NCI-H2171 (cell line): ENCODE measurements at regions not wholly inside any gene's neighbourhood (a gene's known extent, or its start where the extent isn't known, plus 50 kb on each side); places are given as distances from the start of the nearest gene placed in this dataset.

Source experiments
- DNase-seq: peaks from one replicate; lab custom pipeline; 2025; lab: John Stamatoyannopoulos, UW

DNA sequence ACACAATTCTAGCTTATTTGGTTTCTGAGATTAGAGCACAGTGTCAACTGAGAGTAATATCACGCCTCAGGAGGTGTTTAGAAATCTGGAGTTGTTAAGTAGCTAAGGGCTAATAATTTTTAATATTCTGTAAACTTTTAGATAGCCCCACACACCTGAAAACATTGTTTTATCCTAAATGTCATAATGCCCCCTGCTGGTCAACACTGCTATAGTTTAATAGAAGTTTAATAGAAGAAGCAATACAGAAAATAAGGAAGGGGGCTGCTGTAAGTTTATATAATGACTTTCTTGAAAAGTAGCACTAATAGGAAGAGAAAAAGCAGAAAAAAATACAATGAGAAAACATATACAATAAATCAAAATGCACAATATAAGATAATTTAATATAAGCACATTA, 516.4 kb upstream of the PCDH11Y start:
- peak; percentile 20 for DNase-seq
